Mesenchymal stem cell (in vitro differentiated cells and primary cell): ENCODE measurements at regions not wholly inside any gene's neighbourhood (a gene's known extent, or its start where the extent isn't known, plus 50 kb on each side); places are given as distances from the start of the nearest gene placed in this dataset.

Experiments
- DNase-seq: peaks from one replicate; pipeline ENCODE4 v3.0.0-alpha.2; 2013
- H2AFZ ChIP-seq: one replicate; pipeline ENCODE4 v1.6.1; 2013; ENCODE audit warnings: low read depth, mild to moderate bottlenecking, control low read depth, inconsistent platforms, low read length, moderate library complexity
- H2AK5ac ChIP-seq: 2 replicates; pipeline ENCODE4 v1.6.1; 2013; ENCODE audit warnings: low read length, moderate library complexity, mild to moderate bottlenecking, inconsistent platforms; ENCODE audit not compliant: severe bottlenecking
- H2BK120ac ChIP-seq: one replicate; pipeline ENCODE4 v1.6.1; 2013; ENCODE audit warnings: low read depth, mild to moderate bottlenecking, inconsistent platforms, low read length, moderate library complexity
- H2BK12ac ChIP-seq, 2 experiments: one replicate each; pipeline ENCODE4 v1.6.1; 2013; ENCODE audit warnings: inconsistent platforms in 2 of 2, low read length in 2 of 2, mild to moderate bottlenecking in 2 of 2, moderate library complexity in 2 of 2, control low read depth in 1 of 2
- H2BK15ac ChIP-seq: one replicate; pipeline ENCODE4 v1.6.1; 2013; ENCODE audit warnings: mild to moderate bottlenecking, low read depth, inconsistent platforms; ENCODE audit not compliant: poor library complexity, severe bottlenecking
- H2BK5ac ChIP-seq: 2 replicates; pipeline ENCODE4 v1.6.1; 2013; ENCODE audit warnings: low read depth, mild to moderate bottlenecking, low read length, control low read depth, inconsistent platforms; ENCODE audit not compliant: poor library complexity, severe bottlenecking
- H3K14ac ChIP-seq, 2 experiments: one replicate each; pipeline ENCODE4 v1.6.1; 2013; ENCODE audit warnings: inconsistent platforms in 2 of 2, low read length in 2 of 2, control low read depth in 1 of 2, mild to moderate bottlenecking in 1 of 2, moderate library complexity in 1 of 2
- H3K18ac ChIP-seq, 2 experiments: one replicate each; pipeline ENCODE4 v1.6.1; 2013; ENCODE audit warnings: inconsistent platforms in 2 of 2, low read length in 2 of 2, control low read depth in 1 of 2, low read depth in 1 of 2, mild to moderate bottlenecking in 1 of 2
- H3K23ac ChIP-seq, 2 experiments: one replicate each; pipeline ENCODE4 v1.6.1; 2013; ENCODE audit warnings: inconsistent platforms in 2 of 2, low read length in 2 of 2, mild to moderate bottlenecking in 2 of 2, moderate library complexity in 2 of 2, control low read depth in 1 of 2
- H3K27ac ChIP-seq: 2 replicates; pipeline ENCODE4 v1.5.1; 2013; ENCODE audit warnings: mild to moderate bottlenecking, moderate library complexity, low read length, control low read depth, inconsistent platforms; ENCODE audit not compliant: poor library complexity, severe bottlenecking
- H3K27me3 ChIP-seq, 2 experiments: 2 replicates each; pipeline versions ENCODE4 v1.6.1 to v1.7.0; 2013; ENCODE audit warnings: low read length in 2 of 2, mild to moderate bottlenecking in 2 of 2, moderate library complexity in 2 of 2, control low read depth in 1 of 2, inconsistent platforms in 1 of 2; ENCODE audit not compliant: control insufficient read depth in 1 of 2, insufficient read depth in 1 of 2
- H3K36me3 ChIP-seq, 2 experiments: 2 replicates each; pipeline versions ENCODE4 v1.6.1 to v1.7.0; 2013; ENCODE audit warnings: low read length in 2 of 2, control low read depth in 1 of 2, inconsistent platforms in 1 of 2, low read depth in 1 of 2, mild to moderate bottlenecking in 1 of 2; ENCODE audit not compliant: insufficient read depth in 2 of 2, control insufficient read depth in 1 of 2
- H3K4ac ChIP-seq, 2 experiments: one replicate each; pipeline ENCODE4 v1.6.1; 2013; ENCODE audit warnings: inconsistent platforms in 2 of 2, low read length in 2 of 2, mild to moderate bottlenecking in 2 of 2, moderate library complexity in 2 of 2, control low read depth in 1 of 2, low read depth in 1 of 2
- H3K4me1 ChIP-seq: 2 replicates; pipeline ENCODE4 v1.6.1; 2013; ENCODE audit warnings: low read depth, low read length, control low read depth; ENCODE audit not compliant: control insufficient read depth, insufficient read depth
- H3K4me2 ChIP-seq: 2 replicates; pipeline ENCODE4 v1.6.1; 2013; ENCODE audit warnings: low read length, mild to moderate bottlenecking, inconsistent platforms; ENCODE audit not compliant: poor library complexity, severe bottlenecking
- H3K4me3 ChIP-seq, 2 experiments: 2 replicates each; pipeline versions ENCODE4 v1.5.1 to v1.7.0; 2013; ENCODE audit warnings: low read length in 2 of 2, mild to moderate bottlenecking in 2 of 2, control low read depth in 1 of 2, low read depth in 1 of 2; ENCODE audit not compliant: insufficient read depth in 1 of 2
- H3K79me1 ChIP-seq: replicated peaks from 2 replicates; pipeline ENCODE4 v1.6.1; 2013; ENCODE audit warnings: mild to moderate bottlenecking, control low read depth, low read length, inconsistent platforms; ENCODE audit not compliant: poor library complexity, severe bottlenecking
- H3K9ac ChIP-seq: 2 replicates; pipeline ENCODE4 v1.7.0; 2013; ENCODE audit warnings: mild to moderate bottlenecking, low read length, moderate library complexity
- H3K9me3 ChIP-seq: 2 replicates; pipeline ENCODE4 v1.7.0; 2013; ENCODE audit warnings: mild to moderate bottlenecking, low read length; ENCODE audit not compliant: control insufficient read depth
- H4K8ac ChIP-seq: one replicate; pipeline ENCODE4 v1.6.1; 2013; ENCODE audit warnings: inconsistent platforms, mild to moderate bottlenecking, low read length, moderate library complexity
- H4K91ac ChIP-seq: one replicate; pipeline ENCODE4 v1.6.1; 2013; ENCODE audit warnings: mild to moderate bottlenecking, low read length, inconsistent platforms
- WGBS: methylation state at CpG from one replicate; pipeline ENCODE4 v1.1.7; 2013; ENCODE audit warnings: mixed read lengths; 5-methylcytosine and 5-hydroxymethylcytosine counted together

DNA sequence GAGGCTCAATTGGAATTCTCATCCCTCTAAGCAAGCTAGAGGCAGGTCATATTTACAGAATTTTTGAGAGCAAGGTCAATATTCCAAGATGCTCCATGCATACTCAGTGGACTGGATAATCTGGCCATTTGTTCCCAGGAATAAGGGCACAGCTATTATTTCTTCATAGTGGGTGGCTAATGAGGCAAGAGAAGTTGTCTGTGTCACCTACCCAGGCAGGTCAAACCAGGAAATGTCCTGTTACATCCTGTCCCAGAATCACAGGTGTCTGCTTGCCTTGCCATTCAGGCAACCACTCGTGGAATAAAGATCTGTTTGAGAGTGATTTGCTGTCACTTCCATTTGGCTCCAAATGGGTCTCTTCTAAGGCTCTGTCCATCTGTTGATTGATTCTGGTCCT, 85.2 kb upstream of the ZP4 start:
- Histone ChIP-seq H3K27me3 (no peaks in the 10 kb centered on the region), H2BK5ac (no peak overlapping the region), H4K91ac (no peak overlapping the region), H3K4ac (no peak overlapping the region), H3K36me3 (no peaks in the 10 kb centered on the region), H2BK15ac (no peak overlapping the region), H4K8ac (no peak overlapping the region), H3K27ac (no peak overlapping the region), H2BK12ac (no peak overlapping the region), H2BK120ac (no peak overlapping the region), H3K18ac (no peak overlapping the region), H3K79me1 (no peaks in the 10 kb centered on the region), H3K4me2 (no peak overlapping the region), H2AK5ac (no peak overlapping the region), H3K9ac (no peak overlapping the region), H3K9me3 (no peaks in the 10 kb centered on the region), H2AFZ (no peak overlapping the region), H3K4me3 (no peak overlapping the region), H3K14ac (no peak overlapping the region), H3K23ac (no peak overlapping the region), H3K4me1 (no peaks in the 10 kb centered on the region)
- DNase-seq = no peak
- WGBS = 15% methylated on average over 1 of the region's 1 CpG

DNA sequence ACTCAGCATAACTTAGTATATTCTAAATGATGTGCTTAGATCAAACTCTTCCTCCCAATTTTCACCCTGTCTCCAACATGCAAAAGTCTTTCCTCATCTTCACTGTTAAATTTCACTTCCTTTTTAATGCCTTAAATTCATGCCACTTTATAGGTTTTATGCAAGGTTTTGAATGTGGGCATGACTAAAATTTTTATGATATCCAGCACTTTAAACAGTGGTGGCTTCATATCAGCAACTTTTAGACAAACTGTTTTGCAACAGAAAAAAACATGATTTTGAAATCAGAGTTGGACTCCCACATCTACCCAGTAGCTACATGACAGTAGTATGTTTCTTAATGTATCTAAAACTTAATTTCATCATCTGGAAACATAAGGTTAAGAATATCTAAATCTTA, 84.7 kb upstream of the ZP4 start:
- no peak overlapping the region for H3K4me3 ChIP-seq
- no peak for DNase-seq
- H3K9me3 ChIP-seq = no peaks in the 10 kb centered on the region
- no peak overlapping the region for H3K27ac ChIP-seq
- H3K36me3 ChIP-seq = no peaks in the 10 kb centered on the region
- H3K9ac ChIP-seq = no peak overlapping the region
- H2AK5ac ChIP-seq = no peak overlapping the region
- H3K23ac ChIP-seq = no peak overlapping the region
- no peak overlapping the region for H3K4ac ChIP-seq
- no peaks in the 10 kb centered on the region for H3K27me3 ChIP-seq
- no peak overlapping the region for H3K14ac ChIP-seq
- no peak overlapping the region for H2BK15ac ChIP-seq
- H2BK120ac ChIP-seq = no peak overlapping the region
- no peaks in the 10 kb centered on the region for H3K79me1 ChIP-seq
- H3K18ac ChIP-seq = no peak overlapping the region
- no peak overlapping the region for H4K8ac ChIP-seq
- no peak overlapping the region for H4K91ac ChIP-seq
- no peak overlapping the region for H2BK12ac ChIP-seq
- H2BK5ac ChIP-seq = no peak overlapping the region
- no peak overlapping the region for H2AFZ ChIP-seq
- no peak overlapping the region for H3K4me2 ChIP-seq
- no peaks in the 10 kb centered on the region for H3K4me1 ChIP-seq

DNA sequence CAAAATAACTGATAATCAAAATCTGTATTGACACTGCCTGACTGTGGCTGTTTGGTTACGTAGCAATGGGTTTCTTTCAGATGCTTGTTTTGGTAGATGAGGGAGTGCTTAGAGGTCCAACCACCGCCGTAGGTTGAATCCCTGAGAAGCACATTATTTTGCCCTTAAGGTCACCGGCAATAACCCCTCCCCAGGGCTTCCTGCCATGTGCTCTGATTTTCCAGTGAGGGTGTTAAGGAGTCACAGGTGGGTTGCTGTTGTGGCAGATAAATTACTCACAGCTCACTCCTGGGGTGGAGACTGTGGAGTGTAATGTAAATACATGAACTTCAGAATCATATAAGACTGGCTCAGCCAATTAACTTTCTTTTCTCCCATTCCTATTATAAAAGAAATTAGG, 81.5 kb upstream of the ZP4 start:
- Histone ChIP-seq H2BK15ac (no peak overlapping the region), H3K4ac (no peak overlapping the region), H4K91ac (no peak overlapping the region), H2AK5ac (no peak overlapping the region), H3K18ac (no peak overlapping the region), H3K27ac (no peak overlapping the region), H2AFZ (no peak overlapping the region), H4K8ac (no peak overlapping the region), H2BK120ac (no peak overlapping the region), H3K4me3 (no peak overlapping the region), H3K27me3 (no peaks in the 10 kb centered on the region), H3K79me1 (no peaks in the 10 kb centered on the region), H2BK5ac (no peak overlapping the region), H3K36me3 (no peaks in the 10 kb centered on the region), H3K9ac (no peak overlapping the region), H2BK12ac (no peak overlapping the region), H3K14ac (no peak overlapping the region), H3K9me3 (no peaks in the 10 kb centered on the region), H3K4me1 (no peaks in the 10 kb centered on the region), H3K4me2 (no peak overlapping the region), H3K23ac (no peak overlapping the region)
- no peak for DNase-seq
- 66% methylated on average over 4 of the region's 4 CpGs for WGBS

DNA sequence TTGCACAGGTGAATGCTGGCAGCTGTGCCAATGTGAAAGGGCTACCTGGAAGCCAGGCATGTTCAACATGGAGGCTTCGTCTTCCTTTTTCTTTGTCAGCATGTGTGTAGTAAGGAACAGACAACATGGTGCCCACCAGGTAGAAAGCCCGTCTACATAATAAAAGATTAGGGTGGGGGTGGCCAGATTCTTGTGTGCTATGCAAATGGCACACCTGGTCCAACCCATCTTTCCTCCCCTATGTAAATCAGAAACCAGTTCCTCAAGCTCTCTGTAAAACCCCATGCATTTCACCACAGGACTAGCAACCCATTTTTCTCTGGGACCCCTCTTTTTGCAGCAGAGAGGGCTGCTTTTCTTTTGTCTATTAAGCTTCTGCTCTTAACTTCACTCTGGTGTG, 72.3 kb upstream of the ZP4 start:
- no peak overlapping the region for H3K9ac ChIP-seq
- H3K79me1 ChIP-seq = no peaks in the 10 kb centered on the region

More for the DNA sequence above, 72.3 kb upstream of the ZP4 start:
- no peak overlapping the region for H3K27ac ChIP-seq
- no peak overlapping the region for H3K4me3 ChIP-seq
- H3K18ac ChIP-seq = no peak overlapping the region
- H3K9me3 ChIP-seq = no peaks in the 10 kb centered on the region
- H3K23ac ChIP-seq = no peak overlapping the region
- H2AFZ ChIP-seq = no peak overlapping the region
- H2BK12ac ChIP-seq = no peak overlapping the region
- no peak overlapping the region for H3K14ac ChIP-seq
- H3K4me2 ChIP-seq = no peak overlapping the region
- H2AK5ac ChIP-seq = no peak overlapping the region
- H3K4ac ChIP-seq = no peak overlapping the region
- H4K91ac ChIP-seq = no peak overlapping the region
- H2BK5ac ChIP-seq = no peak overlapping the region
- WGBS = 95% methylated on average over 2 of the region's 2 CpGs
- H3K36me3 ChIP-seq = no peaks in the 10 kb centered on the region
- peaks cover 2% of the 10 kb centered on the region for H3K4me1 ChIP-seq
- H3K27me3 ChIP-seq = no peaks in the 10 kb centered on the region
- H2BK120ac ChIP-seq = no peak overlapping the region
- H4K8ac ChIP-seq = no peak overlapping the region
- no peak for DNase-seq
- H2BK15ac ChIP-seq = no peak overlapping the region
